Liver (tissue), 3 donors: ENCODE measurements at regions not wholly inside any gene's neighbourhood (a gene's known extent, or its start where the extent isn't known, plus 50 kb on each side); places are given as distances from the start of the nearest gene placed in this dataset.

Experiments
- ATF3 ChIP-seq: IDR thresholded peaks from 2 replicates; pipeline ENCODE4 v1.6.1; 2016; ENCODE audit warnings: antibody characterized with exemption
- CTCF ChIP-seq: fragments of 150-350 bp; IDR thresholded peaks from 2 replicates; pipeline ENCODE4 v1.5.1; 2017; ENCODE audit warnings: improper control_type of control experiment, low read depth, low read length; ENCODE audit not compliant: missing input control
- EGR1 ChIP-seq, 2 donors: IDR thresholded peaks; 2 replicates each; pipeline ENCODE4 v1.6.1; 2016 to 2018; ENCODE audit warnings: antibody characterized with exemption in 2 of 2, low read depth in 2 of 2
- FOXA1 ChIP-seq: IDR thresholded peaks from 2 replicates; pipeline ENCODE4 v1.6.1; 2016; ENCODE audit warnings: antibody characterized with exemption
- HNF4G ChIP-seq: IDR thresholded peaks from 2 replicates; pipeline ENCODE4 v1.6.1; 2016; ENCODE audit warnings: antibody characterized with exemption
- JUND ChIP-seq, 2 donors: IDR thresholded peaks; 2 replicates each; pipeline ENCODE4 v1.6.1; 2016; ENCODE audit warnings: antibody characterized with exemption in 2 of 2
- MAX ChIP-seq: IDR thresholded peaks from 2 replicates; pipeline ENCODE4 v1.6.1; 2016; ENCODE audit warnings: antibody characterized with exemption
- RAD21 ChIP-seq, 2 donors: IDR thresholded peaks; 2 replicates each; pipeline ENCODE4 v1.6.1; 2016; ENCODE audit warnings: antibody characterized with exemption in 2 of 2, mild to moderate bottlenecking in 2 of 2
- REST ChIP-seq: IDR thresholded peaks from 2 replicates; pipeline ENCODE4 v1.6.1; 2016; ENCODE audit warnings: antibody characterized with exemption, mild to moderate bottlenecking
- RXRA ChIP-seq, 2 donors: IDR thresholded peaks; 2 replicates each; pipeline ENCODE4 v1.6.1; 2017 to 2018; ENCODE audit warnings: antibody characterized with exemption in 2 of 2, mild to moderate bottlenecking in 1 of 2
- SP1 ChIP-seq: IDR thresholded peaks from 2 replicates; pipeline ENCODE4 v1.6.1; 2018; ENCODE audit warnings: antibody characterized with exemption, mild to moderate bottlenecking
- TAF1 ChIP-seq: conservative IDR thresholded peaks from 2 replicates; pipeline ENCODE4 v1.6.1; 2016; ENCODE audit warnings: antibody characterized with exemption, mild to moderate bottlenecking
- YY1 ChIP-seq: IDR thresholded peaks from 2 replicates; pipeline ENCODE4 v1.6.1; 2016; ENCODE audit warnings: antibody characterized with exemption, mild to moderate bottlenecking
- ZBTB33 ChIP-seq: IDR thresholded peaks from 2 replicates; pipeline ENCODE4 v1.6.1; 2016; ENCODE audit warnings: antibody characterized with exemption
- donor health status: healthy.
- donor health status: healthy.

- TF ChIP-seq CTCF (peak; percentile 93), SP1 (no peak), RXRA (IDR thresholded peaks at IDR 0.05) (no peak), REST (no peak), YY1 (no peak), JUND (IDR thresholded peaks at IDR 0.05) (no peak), FOXA1 (no peak), TAF1 (no peak), ZBTB33 (no peak), HNF4G (no peak), RAD21 (IDR thresholded peaks at IDR 0.05) (peak; percentile 85 to 91), ATF3 (no peak), EGR1 (IDR thresholded peaks at IDR 0.05; ENCODE audit: low read depth in 2 of 2) (no peak), MAX (no peak)
Measured at GRCh38 chr7:66557214-66558200, 71.2 kb upstream of the KCTD7 start.
